A549 (cell line): ENCODE measurements at regions not wholly inside any gene's neighbourhood (a gene's known extent, or its start where the extent isn't known, plus 50 kb on each side); places are given as distances from the start of the nearest gene placed in this dataset.

Experiments
- EP300 ChIP-seq, 2 experiments: fragments of >200 bp; sonication (Bioruptor Twin); formaldehyde crosslinking; IDR thresholded peaks; 2 replicates in 1 of 2; 3 replicates in 1 of 2; pipeline ENCODE4 v1.6.1; 2016 to 2017
- MAZ ChIP-seq: fragments of 150-350 bp; IDR thresholded peaks from 2 replicates; pipeline ENCODE4 v1.6.1; 2014; ENCODE audit warnings: antibody characterized with exemption, low read depth, low read length, borderline replicate concordance
- MYC ChIP-seq: IDR thresholded peaks from 2 replicates; pipeline ENCODE4 v1.6.1; 2012; ENCODE audit warnings: mild to moderate bottlenecking, inconsistent platforms, low read length, improper control_type of control experiment, borderline replicate concordance
- POLR2AphosphoS2 ChIP-seq: conservative IDR thresholded peaks from 2 replicates; pipeline ENCODE4 v1.6.1; 2012; ENCODE audit warnings: low read length, improper control_type of control experiment, inconsistent platforms
- RAD21 ChIP-seq, 2 experiments: fragments of >200 bp in 1 of 2; sonication (Bioruptor Twin) in 1 of 2; formaldehyde crosslinking in 1 of 2; IDR thresholded peaks in 1 of 2; conservative IDR thresholded peaks in 1 of 2; 2 replicates in 1 of 2; 3 replicates in 1 of 2; pipeline ENCODE4 v1.6.1; 2012 to 2018; ENCODE audit warnings: inconsistent platforms in 1 of 2
- TF ChIP-seq, protein P1 (sequence below): fragments of >200 bp; sonication (Bioruptor Twin); formaldehyde crosslinking; IDR thresholded peaks from 3 replicates; pipeline ENCODE4 v1.6.1; 2016
- TF ChIP-seq, protein P2 (sequence below): fragments of >200 bp; sonication (Bioruptor Twin); formaldehyde crosslinking; IDR thresholded peaks from 3 replicates; pipeline ENCODE4 v1.5.1; 2016
- TF ChIP-seq, protein P3 (sequence below): IDR thresholded peaks from 2 replicates; pipeline ENCODE4 v1.6.1; 2012
- TF ChIP-seq, protein P4 (sequence below): IDR thresholded peaks from 2 replicates; pipeline ENCODE4 v1.6.1; 2012

DNA sequence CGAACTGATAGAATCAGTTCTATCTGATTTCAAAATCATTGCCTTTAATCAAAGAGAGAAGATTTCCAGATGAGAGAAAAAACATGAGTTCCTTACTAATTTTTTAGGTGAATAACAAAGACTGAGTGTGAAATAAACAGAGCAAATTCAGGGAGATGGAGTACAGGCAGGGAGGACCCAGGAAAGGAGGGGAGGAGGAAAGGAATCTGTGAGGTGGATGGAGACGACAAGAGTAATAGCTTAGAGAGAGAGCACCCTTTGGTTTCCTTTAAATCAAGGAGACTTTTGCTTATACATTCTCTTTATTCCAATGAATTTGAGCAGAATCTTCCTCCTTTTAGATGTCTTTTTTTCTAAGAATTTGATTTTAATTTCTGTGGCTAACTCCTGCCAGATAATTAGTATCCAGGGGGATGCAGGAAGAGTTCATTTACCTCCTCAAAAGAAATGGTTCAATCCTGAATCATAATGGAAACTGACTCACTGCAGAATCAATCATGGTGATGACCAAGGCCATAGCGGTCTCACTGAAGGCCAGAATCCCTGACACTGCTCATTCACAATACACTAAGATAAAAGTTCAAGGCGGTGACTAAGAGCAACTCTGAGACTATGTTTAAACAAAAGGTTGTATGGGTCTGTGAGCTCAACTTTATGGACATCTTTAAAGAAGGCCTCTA is 234.0 kb upstream of the ZC3H12C start:
- no peak for TF ChIP-seq MAZ
- TF ChIP-seq, protein P1, sequence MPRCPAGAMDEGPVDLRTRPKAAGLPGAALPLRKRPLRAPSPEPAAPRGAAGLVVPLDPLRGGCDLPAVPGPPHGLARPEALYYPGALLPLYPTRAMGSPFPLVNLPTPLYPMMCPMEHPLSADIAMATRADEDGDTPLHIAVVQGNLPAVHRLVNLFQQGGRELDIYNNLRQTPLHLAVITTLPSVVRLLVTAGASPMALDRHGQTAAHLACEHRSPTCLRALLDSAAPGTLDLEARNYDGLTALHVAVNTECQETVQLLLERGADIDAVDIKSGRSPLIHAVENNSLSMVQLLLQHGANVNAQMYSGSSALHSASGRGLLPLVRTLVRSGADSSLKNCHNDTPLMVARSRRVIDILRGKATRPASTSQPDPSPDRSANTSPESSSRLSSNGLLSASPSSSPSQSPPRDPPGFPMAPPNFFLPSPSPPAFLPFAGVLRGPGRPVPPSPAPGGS: no peak
- TF ChIP-seq, protein P2, sequence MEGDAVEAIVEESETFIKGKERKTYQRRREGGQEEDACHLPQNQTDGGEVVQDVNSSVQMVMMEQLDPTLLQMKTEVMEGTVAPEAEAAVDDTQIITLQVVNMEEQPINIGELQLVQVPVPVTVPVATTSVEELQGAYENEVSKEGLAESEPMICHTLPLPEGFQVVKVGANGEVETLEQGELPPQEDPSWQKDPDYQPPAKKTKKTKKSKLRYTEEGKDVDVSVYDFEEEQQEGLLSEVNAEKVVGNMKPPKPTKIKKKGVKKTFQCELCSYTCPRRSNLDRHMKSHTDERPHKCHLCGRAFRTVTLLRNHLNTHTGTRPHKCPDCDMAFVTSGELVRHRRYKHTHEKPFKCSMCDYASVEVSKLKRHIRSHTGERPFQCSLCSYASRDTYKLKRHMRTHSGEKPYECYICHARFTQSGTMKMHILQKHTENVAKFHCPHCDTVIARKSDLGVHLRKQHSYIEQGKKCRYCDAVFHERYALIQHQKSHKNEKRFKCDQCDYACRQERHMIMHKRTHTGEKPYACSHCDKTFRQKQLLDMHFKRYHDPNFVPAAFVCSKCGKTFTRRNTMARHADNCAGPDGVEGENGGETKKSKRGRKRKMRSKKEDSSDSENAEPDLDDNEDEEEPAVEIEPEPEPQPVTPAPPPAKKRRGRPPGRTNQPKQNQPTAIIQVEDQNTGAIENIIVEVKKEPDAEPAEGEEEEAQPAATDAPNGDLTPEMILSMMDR: no peak
- TF ChIP-seq, protein P3, sequence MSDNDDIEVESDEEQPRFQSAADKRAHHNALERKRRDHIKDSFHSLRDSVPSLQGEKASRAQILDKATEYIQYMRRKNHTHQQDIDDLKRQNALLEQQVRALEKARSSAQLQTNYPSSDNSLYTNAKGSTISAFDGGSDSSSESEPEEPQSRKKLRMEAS: no peak
- no peak for TF ChIP-seq EP300 (IDR thresholded peaks at IDR 0.05)
- TF ChIP-seq, protein P4, sequence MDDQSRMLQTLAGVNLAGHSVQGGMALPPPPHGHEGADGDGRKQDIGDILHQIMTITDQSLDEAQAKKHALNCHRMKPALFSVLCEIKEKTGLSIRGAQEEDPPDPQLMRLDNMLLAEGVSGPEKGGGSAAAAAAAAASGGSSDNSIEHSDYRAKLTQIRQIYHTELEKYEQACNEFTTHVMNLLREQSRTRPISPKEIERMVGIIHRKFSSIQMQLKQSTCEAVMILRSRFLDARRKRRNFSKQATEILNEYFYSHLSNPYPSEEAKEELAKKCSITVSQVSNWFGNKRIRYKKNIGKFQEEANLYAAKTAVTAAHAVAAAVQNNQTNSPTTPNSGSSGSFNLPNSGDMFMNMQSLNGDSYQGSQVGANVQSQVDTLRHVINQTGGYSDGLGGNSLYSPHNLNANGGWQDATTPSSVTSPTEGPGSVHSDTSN: no peak
- no peak for TF ChIP-seq RAD21 (conservative IDR thresholded peaks at IDR 0.05 in 1 of 2, IDR thresholded peaks at IDR 0.05 in 1 of 2)
- no peak for TF ChIP-seq POLR2AphosphoS2
- TF ChIP-seq MYC: no peak
